Lung (tissue), 11 donors: ENCODE measurements at regions not wholly inside any gene's neighbourhood (a gene's known extent, or its start where the extent isn't known, plus 50 kb on each side); places are given as distances from the start of the nearest gene placed in this dataset.

Experiments used
- ATAC-seq: fragments of 200-7000 bp; cut with Tn5 transposase; one replicate; pipeline ENCODE4 v1.9.1; 2020; ENCODE audit warnings: moderate number of reproducible peaks; ENCODE audit not compliant: insufficient read depth, low FRiP score
- DNase-seq, 3 donors: peaks; one replicate each; pipeline ENCODE4 v3.0.0-alpha.2; 2013 to 2017
- H3K27ac ChIP-seq, 2 donors: one replicate each; pipeline ENCODE4 v1.5.1; 2013; ENCODE audit warnings: mild to moderate bottlenecking in 2 of 2, moderate library complexity in 2 of 2, control low read depth in 1 of 2, inconsistent platforms in 1 of 2, low read depth in 1 of 2, low read length in 1 of 2
- H3K27me3 ChIP-seq, 3 donors: one replicate each; pipeline ENCODE4 v1.5.1; 2013; ENCODE audit warnings: low read length in 2 of 3; ENCODE audit not compliant: control insufficient read depth in 3 of 3, insufficient read depth in 3 of 3
- H3K36me3 ChIP-seq, 4 donors: one replicate each; pipeline ENCODE4 v1.5.1; 2013; ENCODE audit warnings: low read length in 4 of 4, mild to moderate bottlenecking in 1 of 4, moderate library complexity in 1 of 4; ENCODE audit not compliant: control insufficient read depth in 4 of 4, insufficient read depth in 4 of 4
- H3K4me1 ChIP-seq, 5 donors: one replicate each; pipeline ENCODE4 v1.5.1; 2013; ENCODE audit warnings: low read length in 5 of 5, mild to moderate bottlenecking in 2 of 5, moderate library complexity in 1 of 5; ENCODE audit not compliant: control insufficient read depth in 5 of 5, insufficient read depth in 5 of 5
- H3K4me3 ChIP-seq: one replicate; pipeline ENCODE4 v1.5.1; 2013; ENCODE audit warnings: mild to moderate bottlenecking, control low read depth, moderate library complexity
- H3K9ac ChIP-seq, 2 donors: one replicate each; pipeline ENCODE4 v1.5.1; 2013; ENCODE audit warnings: low read length in 2 of 2, control low read depth in 1 of 2; ENCODE audit not compliant: insufficient read depth in 1 of 2
- H3K9me3 ChIP-seq, 4 donors: one replicate each; pipeline ENCODE4 v1.5.1; 2013; ENCODE audit warnings: low read length in 3 of 4, mild to moderate bottlenecking in 1 of 4, moderate library complexity in 1 of 4; ENCODE audit not compliant: control insufficient read depth in 4 of 4, insufficient read depth in 3 of 4
- CTCF ChIP-seq: IDR thresholded peaks from 2 replicates; pipeline ENCODE4 v1.5.1; 2012; ENCODE audit warnings: mild to moderate bottlenecking; ENCODE audit errors: control extremely low read depth, extremely low read depth
- WGBS, 2 donors: extraction: QIAGEN DNeasy Blood & Tissue Kit; methylation state at CpG; one replicate each; pipeline ENCODE4 v1.1.7; 2013; 5-methylcytosine and 5-hydroxymethylcytosine counted together
- donor health status: control.
- donor health status: control.
- donor health status: Bipolar disorder and iron deficiency.
- donor health status: healthy.
- donor health status: DM: yes; HTN: yes; CAD: no.

- H3K27me3 ChIP-seq = no peaks in the 10 kb centered on the region
- no peak for ATAC-seq
- H3K27ac ChIP-seq = no peak overlapping the region
- no peak overlapping the region for H3K4me3 ChIP-seq
- peaks cover 0 to 3% (median 1%) of the 10 kb centered on the region in 4 donors for H3K9me3 ChIP-seq
- H3K9ac ChIP-seq = no peak overlapping the region
- 82 to 86% methylated on average over 1 of the region's 1 CpG for WGBS, 2 donors
- no peaks in the 10 kb centered on the region for H3K36me3 ChIP-seq
- peaks cover 0 to 13% (median 4%) of the 10 kb centered on the region in 5 donors for H3K4me1 ChIP-seq
- DNase-seq = no peak
- TF ChIP-seq CTCF = no peak
Measured at GRCh38 chr21:34018185-34018584, 55.2 kb upstream of the MRPS6 start.

- DNase-seq = no peak
- Histone ChIP-seq H3K9ac (no peak overlapping the region), H3K27me3 (no peaks in the 10 kb centered on the region), H3K27ac (no peak overlapping the region), H3K36me3 (no peaks in the 10 kb centered on the region), H3K4me1 (peaks cover 0 to 7% (median 4%) of the 10 kb centered on the region in 5 donors), H3K4me3 (no peak overlapping the region), H3K9me3 (peaks cover 0 to 6% (median 2%) of the 10 kb centered on the region in 4 donors)
- whole genome bisulfite sequencing, 2 donors = 83 to 86% methylated on average over 5 of the region's 5 CpGs
- no peak for ATAC-seq
- TF ChIP-seq CTCF = no peak
Measured at GRCh38 chr21:34017039-34017961, 56.1 kb upstream of the MRPS6 start.

- Histone ChIP-seq H3K4me3 (no peak overlapping the region), H3K9ac (no peak overlapping the region), H3K9me3 (peaks cover 0 to 11% (median 0%) of the 10 kb centered on the region in 4 donors), H3K27ac (no peak overlapping the region), H3K27me3 (no peaks in the 10 kb centered on the region), H3K36me3 (no peaks in the 10 kb centered on the region), H3K4me1 (no peaks in the 10 kb centered on the region)
- DNase-seq (no peak), ATAC-seq (no peak)
- 79 to 86% methylated on average over 3 of the region's 3 CpGs for WGBS, 2 donors
- no peak for TF ChIP-seq CTCF
Measured at GRCh38 chr21:34012640-34013039, 60.7 kb upstream of the MRPS6 start.
